GM12865 (cell line): ENCODE measurements at regions not wholly inside any gene's neighbourhood (a gene's known extent, or its start where the extent isn't known, plus 50 kb on each side); places are given as distances from the start of the nearest gene placed in this dataset.

Experiments
- DNase-seq: peaks from one replicate; pipeline ENCODE4 v3.0.0; 2010; ENCODE audit warnings: low read depth
- H3K4me3 ChIP-seq: 2 replicates; pipeline ENCODE4 v1.5.1; 2011; ENCODE audit warnings: mild to moderate bottlenecking, low read depth, low read length, control low read depth
- CTCF ChIP-seq: IDR thresholded peaks from 2 replicates; pipeline ENCODE4 v1.5.1; 2011; ENCODE audit warnings: low read length, control low read depth, low read depth, inconsistent platforms; ENCODE audit not compliant: insufficient read depth; ENCODE audit errors: missing control alignments

DNA sequence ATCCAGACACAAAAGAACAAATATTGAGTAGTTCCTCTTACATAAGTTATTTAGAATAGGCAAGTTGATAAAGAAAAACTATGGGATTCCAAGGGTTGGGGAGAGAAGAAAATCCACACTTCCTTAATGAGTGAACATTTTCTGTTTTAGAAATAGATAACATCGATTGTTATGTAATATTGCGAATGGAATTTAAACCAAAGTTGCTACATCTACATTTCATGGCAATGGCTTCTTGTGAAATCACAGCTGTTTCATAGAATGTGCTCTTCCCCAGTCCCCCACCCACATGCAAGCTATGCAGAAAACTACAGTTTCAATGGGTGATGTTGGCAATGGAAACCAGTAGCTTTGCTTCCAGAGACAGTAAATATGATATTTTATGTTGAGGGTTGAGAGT is 1639.5 kb downstream of the SI start:
- no peak overlapping the region for H3K4me3 ChIP-seq
- no peak for TF ChIP-seq CTCF
- no peak for DNase-seq

GRCh38 chr3:163422671-163423070 is 1655.6 kb downstream of the SI start:
- no peak for DNase-seq
- TF ChIP-seq CTCF: no peak
- H3K4me3 ChIP-seq: no peak overlapping the region

DNA sequence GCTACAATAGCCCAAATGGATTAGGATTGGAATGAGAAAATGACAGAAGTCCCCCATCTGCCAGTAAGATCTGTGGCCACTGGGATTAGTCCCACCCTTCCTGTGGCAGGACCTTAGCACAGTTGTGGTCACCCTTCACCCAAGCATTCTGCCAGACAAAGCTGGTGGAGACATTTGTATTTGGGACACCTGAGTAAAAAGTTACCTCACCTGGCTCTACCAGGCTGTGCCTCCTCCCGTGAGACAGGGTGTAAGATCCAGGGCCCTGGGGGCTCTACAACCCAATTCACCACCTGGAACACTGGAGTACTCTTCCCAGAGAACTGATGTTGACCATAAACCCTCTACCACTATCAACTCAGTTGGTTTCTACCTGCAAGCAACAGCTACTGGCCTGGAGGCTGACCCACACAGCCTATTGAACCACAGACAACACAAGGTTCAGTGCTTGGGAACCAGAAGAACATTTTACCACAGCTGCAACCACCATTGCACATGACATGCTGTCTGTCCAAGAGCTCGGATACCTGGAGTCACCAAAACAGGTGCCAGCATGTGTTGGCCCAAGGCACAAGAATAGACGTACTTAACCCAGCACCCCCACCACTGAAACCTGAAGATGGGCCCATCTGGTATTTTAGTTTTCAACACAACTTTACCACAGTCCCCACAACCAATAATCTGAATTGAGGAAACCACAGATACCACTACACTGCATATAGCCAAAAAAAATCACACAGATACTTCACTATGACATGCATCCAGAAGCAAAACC is 1686.7 kb downstream of the SI start:
- H3K4me3 ChIP-seq: no peak overlapping the region
- TF ChIP-seq CTCF: no peak
- DNase-seq: no peak

DNA sequence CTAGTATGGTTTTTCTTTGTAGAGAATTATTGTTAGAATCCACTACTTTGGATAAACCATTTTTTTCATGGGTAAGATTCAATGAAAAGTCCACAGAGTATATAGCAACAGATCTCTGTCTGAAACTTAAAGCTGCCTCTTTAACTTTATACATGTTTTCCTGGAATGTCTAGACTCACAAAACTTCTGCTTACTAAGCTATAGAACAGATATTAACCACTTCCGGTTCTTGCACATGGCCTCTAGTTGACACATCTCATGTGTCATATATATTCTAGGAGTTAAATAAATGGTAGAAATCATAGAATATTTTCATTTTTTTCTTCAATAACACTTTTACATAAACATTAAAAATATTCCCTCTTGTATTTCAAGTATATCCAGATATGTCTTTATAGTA is 1693.9 kb downstream of the SI start:
- no peak overlapping the region for H3K4me3 ChIP-seq
- no peak for DNase-seq
- TF ChIP-seq CTCF: no peak

DNA sequence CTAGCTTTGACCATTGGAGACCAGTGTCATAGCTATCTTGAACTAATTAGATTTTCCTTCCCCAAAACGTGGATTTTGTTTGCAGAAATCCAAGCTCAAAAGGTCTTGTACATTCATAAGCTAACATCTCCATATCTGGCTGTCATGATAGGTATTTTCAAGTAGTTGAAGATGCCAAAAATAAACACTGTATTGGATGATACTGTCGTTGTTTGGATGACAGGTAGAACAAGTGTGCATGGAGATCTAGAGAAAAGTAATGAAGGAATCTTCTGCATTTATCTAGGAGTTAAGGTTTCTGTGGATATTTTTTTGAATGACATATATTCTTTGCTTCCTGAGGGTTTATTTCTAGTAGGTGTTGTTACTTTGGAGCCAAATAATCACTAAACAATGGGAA is 1696.1 kb downstream of the SI start:
- no peak for TF ChIP-seq CTCF
- no peak overlapping the region for H3K4me3 ChIP-seq
- DNase-seq: no peak

GRCh38 chr3:163368168-163368567 is 1710.1 kb downstream of the SI start:
- TF ChIP-seq CTCF: no peak
- DNase-seq: no peak
- no peak overlapping the region for H3K4me3 ChIP-seq

- no peak overlapping the region for H3K4me3 ChIP-seq
- DNase-seq: no peak
- TF ChIP-seq CTCF: no peak
Measured at GRCh38 chr3:163364717-163365116, 1713.6 kb downstream of the SI start.
